ENCODE measurements at regions not wholly inside any gene's neighbourhood (a gene's known extent, or its start where the extent isn't known, plus 50 kb on each side); places are given as distances from the start of the nearest gene placed in this dataset.
"Not testable (repeated sequence)": the region's sequence is repeated elsewhere in the genome, so short reads cannot be mapped to it uniquely, and the experiment has no call there.

GRCh38 chrX:88903989-88904718, 157.1 kb downstream of the CPXCR1 start:
- Histone ChIP-seq H3K4me1 (no peaks in the 10 kb centered on the region), H3K27me3 (no peaks in the 10 kb centered on the region), H3K4me3 (no peak overlapping the region), H3K9me3 (no peaks in the 10 kb centered on the region), H3K36me3 (no peaks in the 10 kb centered on the region), H3K27ac (no peak overlapping the region)
- DNase-seq, result no peak
- ATAC-seq, result no peak
- intact Hi-C loops (cut with DNase I), result no loop called here
- TF ChIP-seq CTCF (IDR thresholded peaks at IDR 0.05), result no peak

- intact Hi-C loops (cut with DNase I), result no loop called here
- Histone ChIP-seq H3K27ac (no peak overlapping the region), H3K4me1 (no peaks in the 10 kb centered on the region), H3K4me3 (no peak overlapping the region), H3K36me3 (no peaks in the 10 kb centered on the region), H3K9me3 (no peaks in the 10 kb centered on the region), H3K27me3 (no peaks in the 10 kb centered on the region)
- ATAC-seq (no peak), DNase-seq (no peak)
- TF ChIP-seq CTCF (IDR thresholded peaks at IDR 0.05), result no peak
Observed at GRCh38 chrX:88908056-88908455, 161.0 kb downstream of the CPXCR1 start.

GRCh38 chrX:88937616-88938015, 190.6 kb downstream of the CPXCR1 start:
- no peaks in the 10 kb centered on the region for H3K9me3 ChIP-seq
- no peak overlapping the region for H3K4me3 ChIP-seq
- intact Hi-C loops (cut with DNase I), result no loop called here
- TF ChIP-seq CTCF (IDR thresholded peaks at IDR 0.05), result no peak
- DNase-seq (no peak), ATAC-seq (no peak)
- H3K4me1 ChIP-seq, result no peaks in the 10 kb centered on the region
- no peaks in the 10 kb centered on the region for H3K27me3 ChIP-seq
- H3K36me3 ChIP-seq, result no peaks in the 10 kb centered on the region
- no peak overlapping the region for H3K27ac ChIP-seq

GRCh38 chrX:88940904-88941303, 193.9 kb downstream of the CPXCR1 start:
- Histone ChIP-seq H3K27me3 (no peaks in the 10 kb centered on the region), H3K4me1 (no peaks in the 10 kb centered on the region), H3K27ac (no peak overlapping the region), H3K9me3 (no peaks in the 10 kb centered on the region), H3K4me3 (no peak overlapping the region), H3K36me3 (no peaks in the 10 kb centered on the region)
- ATAC-seq (no peak), DNase-seq (no peak)
- intact Hi-C loops (cut with DNase I), result no loop called here
- TF ChIP-seq CTCF (IDR thresholded peaks at IDR 0.05), result no peak

- TF ChIP-seq CTCF (IDR thresholded peaks at IDR 0.05), result no peak
- H3K27me3 ChIP-seq, result no peaks in the 10 kb centered on the region
- no peak for ATAC-seq
- H3K27ac ChIP-seq, result no peak overlapping the region
- H3K36me3 ChIP-seq, result no peaks in the 10 kb centered on the region
- intact Hi-C loops (cut with DNase I), result no loop called here
- no peak for DNase-seq
- no peaks in the 10 kb centered on the region for H3K4me1 ChIP-seq
- no peak overlapping the region for H3K4me3 ChIP-seq
- H3K9me3 ChIP-seq, result no peaks in the 10 kb centered on the region
Observed at GRCh38 chrX:88944661-88945060, 197.6 kb downstream of the CPXCR1 start.

GRCh38 chrX:88956059-88956458, 209.0 kb downstream of the CPXCR1 start:
- intact Hi-C loops (cut with DNase I); DNase-seq; H3K4me1 ChIP-seq; H3K27me3 ChIP-seq; H3K4me3 ChIP-seq; H3K36me3 ChIP-seq; H3K27ac ChIP-seq; H3K9me3 ChIP-seq; ATAC-seq: not testable (repeated sequence)
